ENCODE measurements at regions not wholly inside any gene's neighbourhood (a gene's known extent, or its start where the extent isn't known, plus 50 kb on each side); places are given as distances from the start of the nearest gene placed in this dataset.
A peak's percentile ranks its signal among the peaks of the same experiment; 100 is the strongest.

DNA sequence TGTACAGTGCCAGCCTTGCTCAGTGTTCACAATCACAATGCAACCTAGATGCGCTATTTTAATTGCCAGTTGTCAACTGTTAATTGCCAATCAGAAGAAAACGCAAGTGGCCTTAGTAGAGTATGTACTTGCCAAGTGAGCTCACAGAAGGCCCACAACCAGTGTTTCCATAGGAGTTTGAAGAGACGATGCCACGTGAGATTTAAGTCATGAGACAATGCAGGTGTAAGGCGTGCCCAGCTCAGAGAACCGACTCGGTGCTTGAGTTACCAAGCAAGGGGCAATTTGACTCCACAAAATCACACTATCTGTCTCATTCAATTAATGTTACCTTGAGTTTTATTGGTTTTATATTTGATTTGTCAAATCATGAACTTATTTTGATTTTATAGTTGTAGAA, 65.6 kb downstream of the TEX35 start:
- Mint-ChIP-seq H3K4me3 (no peak overlapping the region), H3K4me1 (peaks cover 0 to 2% (median 0%) of the 10 kb centered on the region in 3 donors), H3K27me3 (peaks cover 5% of the 10 kb centered on the region in 2 donors), H3K27ac (no peak overlapping the region), H3K36me3 (no peaks in the 10 kb centered on the region), H3K9me3 (no peaks in the 10 kb centered on the region)
- H3K4me3 ChIP-seq (ENCODE audit: control insufficient read depth in 1 of 2, extremely low read depth in 1 of 2, low read length in 1 of 2): no peak overlapping the region
- WGBS (ENCODE audit: insufficient coverage): 88% methylated on average over 4 of the region's 7 CpGs
- no peaks in the 10 kb centered on the region for H3K9me3 ChIP-seq
- ChIA-PET CTCF (no interaction called here), POLR2A (no interaction called here)
- H3K36me3 ChIP-seq (ENCODE audit: control insufficient read depth in 2 of 2, extremely low read depth in 1 of 2, insufficient read depth in 1 of 2, low read length in 1 of 2): no peaks in the 10 kb centered on the region
- DNase-seq (no peak), ATAC-seq (replicated peaks in 1 of 4) (no peak)
- H3K27ac ChIP-seq (ENCODE audit: low read length): no peak overlapping the region
- no peaks in the 10 kb centered on the region for H3K4me1 ChIP-seq (ENCODE audit: control insufficient read depth in 1 of 2, extremely low read depth in 1 of 2, insufficient read depth in 2 of 2, low read length in 2 of 2)
- peaks cover 0 to 15% of the 10 kb centered on the region in 2 experiments for H3K27me3 ChIP-seq (replicated peaks in 1 of 2; ENCODE audit: control insufficient read depth in 2 of 2, extremely low read depth in 1 of 2, insufficient read depth in 2 of 2, low read length in 1 of 2)

DNA sequence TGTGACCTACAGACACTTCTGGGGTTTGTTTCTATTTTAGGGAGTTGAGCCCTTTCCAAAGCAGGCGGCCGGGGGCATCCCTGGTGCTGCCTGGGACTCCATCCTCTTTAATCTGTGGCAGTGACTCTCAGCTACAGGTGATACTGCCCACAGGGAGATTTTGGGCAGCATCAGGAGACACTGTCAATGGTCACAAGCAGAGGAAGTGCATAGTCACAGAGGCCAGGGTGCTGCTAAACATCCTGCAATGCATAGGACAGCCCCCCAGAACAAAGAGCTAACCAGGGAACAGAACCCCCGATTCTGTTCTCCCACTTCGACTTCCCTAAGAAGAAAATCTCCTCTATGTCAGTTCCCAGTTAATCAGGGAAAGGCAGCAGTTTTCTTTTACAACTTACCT, 66.2 kb downstream of the TEX35 start:
- H3K36me3 ChIP-seq (ENCODE audit: control insufficient read depth in 2 of 2, extremely low read depth in 1 of 2, insufficient read depth in 1 of 2, low read length in 1 of 2): no peaks in the 10 kb centered on the region
- no peak overlapping the region for H3K27ac ChIP-seq (ENCODE audit: low read length)
- CTCF ChIA-PET: interaction anchor here in 1 of 2 donors (0.7 kb wide), 1 partner anchor 789 kb away, joined by 4 read pairs; no protein-coding TSS in a partner anchor
- no peaks in the 10 kb centered on the region for H3K9me3 ChIP-seq
- no peaks in the 10 kb centered on the region for H3K4me1 ChIP-seq (ENCODE audit: control insufficient read depth in 1 of 2, extremely low read depth in 1 of 2, insufficient read depth in 2 of 2, low read length in 2 of 2)
- Mint-ChIP-seq H3K9me3 (no peaks in the 10 kb centered on the region), H3K4me3 (no peak overlapping the region), H3K27ac (peak overlapping the region in 1 of 2 donors; percentile 16), H3K36me3 (no peaks in the 10 kb centered on the region), H3K27me3 (peaks cover 5% of the 10 kb centered on the region in 2 donors), H3K4me1 (peaks cover 0 to 2% (median 0%) of the 10 kb centered on the region in 3 donors)
- POLR2A ChIA-PET: no interaction called here
- 83% methylated on average over 2 of the region's 4 CpGs for WGBS (ENCODE audit: insufficient coverage)
- peaks cover 0 to 15% of the 10 kb centered on the region in 2 experiments for H3K27me3 ChIP-seq (replicated peaks in 1 of 2; ENCODE audit: control insufficient read depth in 2 of 2, extremely low read depth in 1 of 2, insufficient read depth in 2 of 2, low read length in 1 of 2)
- ATAC-seq (replicated peaks in 1 of 4): no peak
- H3K4me3 ChIP-seq (ENCODE audit: control insufficient read depth in 1 of 2, extremely low read depth in 1 of 2, low read length in 1 of 2): no peak overlapping the region
- DNase-seq: no peak

DNA sequence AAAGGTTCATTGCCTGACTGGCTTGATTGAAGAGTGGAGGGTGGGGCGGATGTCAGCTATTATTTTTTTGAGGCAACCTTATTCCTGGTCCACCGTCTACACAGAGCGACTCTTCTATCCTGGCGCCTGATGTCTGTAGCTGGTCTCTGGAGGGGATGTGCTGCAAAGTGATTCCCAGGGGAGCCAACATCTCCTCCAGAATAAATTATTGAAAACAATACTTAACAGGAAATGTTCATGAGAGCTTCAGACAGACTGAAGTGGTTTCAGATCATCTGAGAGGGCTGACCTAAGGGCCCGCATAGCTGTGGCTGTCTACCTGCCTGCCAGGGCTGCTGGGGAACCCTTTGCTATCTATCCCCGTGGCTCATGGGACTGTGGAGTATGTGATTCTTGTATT, 66.7 kb downstream of the TEX35 start:
- H3K27me3 Mint-ChIP-seq: peaks cover 5% of the 10 kb centered on the region in 2 donors
- H3K27me3 ChIP-seq (replicated peaks in 1 of 2; ENCODE audit: control insufficient read depth in 2 of 2, extremely low read depth in 1 of 2, insufficient read depth in 2 of 2, low read length in 1 of 2): peaks cover 0 to 15% of the 10 kb centered on the region in 2 experiments
- H3K27ac Mint-ChIP-seq: peak overlapping the region in 1 of 2 donors; percentile 16
- no peaks in the 10 kb centered on the region for H3K9me3 ChIP-seq
- H3K4me3 ChIP-seq (ENCODE audit: control insufficient read depth in 1 of 2, extremely low read depth in 1 of 2, low read length in 1 of 2): no peak overlapping the region
- ATAC-seq (replicated peaks in 1 of 4) (no peak), DNase-seq (no peak)
- H3K4me1 Mint-ChIP-seq: peaks cover 0 to 2% (median 0%) of the 10 kb centered on the region in 3 donors
- H3K36me3 ChIP-seq (ENCODE audit: control insufficient read depth in 2 of 2, extremely low read depth in 1 of 2, insufficient read depth in 1 of 2, low read length in 1 of 2): no peaks in the 10 kb centered on the region
- ChIA-PET CTCF (interaction anchor here in 1 of 2 donors (0.7 kb wide), 1 partner anchor 788 kb away, joined by 4 read pairs; no protein-coding TSS in a partner anchor), POLR2A (no interaction called here)
- no peaks in the 10 kb centered on the region for H3K4me1 ChIP-seq (ENCODE audit: control insufficient read depth in 1 of 2, extremely low read depth in 1 of 2, insufficient read depth in 2 of 2, low read length in 2 of 2)
- H3K27ac ChIP-seq (ENCODE audit: low read length): no peak overlapping the region
- no peaks in the 10 kb centered on the region for H3K9me3 Mint-ChIP-seq
- no peak overlapping the region for H3K4me3 Mint-ChIP-seq
- no CpG with 5 or more reads among the region's 6 CpGs for WGBS (ENCODE audit: insufficient coverage)
- no peaks in the 10 kb centered on the region for H3K36me3 Mint-ChIP-seq

DNA sequence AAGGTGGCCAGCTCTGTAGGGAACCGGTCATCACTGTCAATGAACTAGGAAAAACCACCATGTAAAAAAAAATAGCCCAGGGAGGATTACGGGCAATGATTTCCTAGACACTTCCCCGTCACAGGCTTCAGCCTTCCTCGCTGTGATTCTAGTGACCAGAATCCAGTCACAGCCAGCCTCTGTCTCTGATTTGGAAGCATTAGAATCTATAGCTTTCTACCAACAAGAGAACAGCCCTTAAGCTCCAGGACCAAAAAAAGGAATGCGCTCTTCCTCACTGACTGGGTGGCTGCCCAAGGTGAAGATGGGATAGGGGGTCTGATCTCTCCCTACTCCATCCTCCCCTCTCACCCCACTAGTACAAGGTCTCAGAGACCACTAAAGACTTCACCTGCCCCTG, 67.2 kb downstream of the TEX35 start:
- 89% methylated on average over 3 of the region's 5 CpGs for WGBS (ENCODE audit: insufficient coverage)
- DNase-seq (no peak), ATAC-seq (replicated peaks in 1 of 4) (no peak)
- H3K36me3 Mint-ChIP-seq: no peaks in the 10 kb centered on the region
- H3K4me3 Mint-ChIP-seq: no peak overlapping the region
- Histone ChIP-seq H3K9me3 (no peaks in the 10 kb centered on the region), H3K4me1 (ENCODE audit: control insufficient read depth in 1 of 2, extremely low read depth in 1 of 2, insufficient read depth in 2 of 2, low read length in 2 of 2) (no peaks in the 10 kb centered on the region), H3K4me3 (ENCODE audit: control insufficient read depth in 1 of 2, extremely low read depth in 1 of 2, low read length in 1 of 2) (no peak overlapping the region), H3K27ac (ENCODE audit: low read length) (no peak overlapping the region), H3K27me3 (replicated peaks in 1 of 2; ENCODE audit: control insufficient read depth in 2 of 2, extremely low read depth in 1 of 2, insufficient read depth in 2 of 2, low read length in 1 of 2) (peaks cover 0 to 15% of the 10 kb centered on the region in 2 experiments), H3K36me3 (ENCODE audit: control insufficient read depth in 2 of 2, extremely low read depth in 1 of 2, insufficient read depth in 1 of 2, low read length in 1 of 2) (no peaks in the 10 kb centered on the region)
- H3K4me1 Mint-ChIP-seq: peaks cover 0 to 2% (median 0%) of the 10 kb centered on the region in 3 donors
- no peak overlapping the region for H3K27ac Mint-ChIP-seq
- POLR2A ChIA-PET: no interaction called here
- H3K27me3 Mint-ChIP-seq: peaks cover 5% of the 10 kb centered on the region in 2 donors
- CTCF ChIA-PET: no interaction called here
- H3K9me3 Mint-ChIP-seq: no peaks in the 10 kb centered on the region

DNA sequence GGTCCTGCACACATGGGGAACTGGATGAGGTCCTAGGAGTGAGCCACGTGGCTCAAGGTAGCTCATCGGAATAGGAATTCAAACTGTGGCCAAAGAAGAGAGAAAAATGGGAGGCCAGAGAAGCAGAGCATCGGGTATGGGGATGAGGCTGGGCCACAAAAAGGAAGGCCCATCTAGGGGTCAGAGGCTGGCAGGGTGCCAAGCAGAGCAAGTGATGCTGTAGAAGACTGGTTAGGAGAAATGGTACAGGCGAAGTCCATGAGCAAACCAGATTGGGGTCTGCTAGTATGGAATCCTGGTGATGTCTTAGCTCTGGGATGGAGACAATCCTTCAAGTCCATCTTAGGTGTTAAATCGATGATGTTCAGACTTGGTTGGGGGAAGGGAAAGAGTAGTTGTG, 68.0 kb downstream of the TEX35 start:
- Histone ChIP-seq H3K4me3 (ENCODE audit: control insufficient read depth in 1 of 2, extremely low read depth in 1 of 2, low read length in 1 of 2) (no peak overlapping the region), H3K4me1 (ENCODE audit: control insufficient read depth in 1 of 2, extremely low read depth in 1 of 2, insufficient read depth in 2 of 2, low read length in 2 of 2) (no peaks in the 10 kb centered on the region), H3K9me3 (no peaks in the 10 kb centered on the region), H3K36me3 (ENCODE audit: control insufficient read depth in 2 of 2, extremely low read depth in 1 of 2, insufficient read depth in 1 of 2, low read length in 1 of 2) (no peaks in the 10 kb centered on the region), H3K27me3 (replicated peaks in 1 of 2; ENCODE audit: control insufficient read depth in 2 of 2, extremely low read depth in 1 of 2, insufficient read depth in 2 of 2, low read length in 1 of 2) (peaks cover 0 to 12% of the 10 kb centered on the region in 2 experiments), H3K27ac (ENCODE audit: low read length) (no peak overlapping the region)
- Mint-ChIP-seq H3K4me3 (no peak overlapping the region), H3K27ac (peak overlapping the region in 1 of 2 donors; percentile 0), H3K27me3 (peaks cover under 1 to 3% of the 10 kb centered on the region in 2 donors), H3K9me3 (no peaks in the 10 kb centered on the region), H3K4me1 (no peaks in the 10 kb centered on the region), H3K36me3 (no peaks in the 10 kb centered on the region)
- POLR2A ChIA-PET: no interaction called here
- DNase-seq (no peak), ATAC-seq (replicated peaks in 1 of 4) (no peak)
- CTCF ChIA-PET: no interaction called here
- WGBS (ENCODE audit: insufficient coverage): 66% methylated on average over 4 of the region's 5 CpGs

DNA sequence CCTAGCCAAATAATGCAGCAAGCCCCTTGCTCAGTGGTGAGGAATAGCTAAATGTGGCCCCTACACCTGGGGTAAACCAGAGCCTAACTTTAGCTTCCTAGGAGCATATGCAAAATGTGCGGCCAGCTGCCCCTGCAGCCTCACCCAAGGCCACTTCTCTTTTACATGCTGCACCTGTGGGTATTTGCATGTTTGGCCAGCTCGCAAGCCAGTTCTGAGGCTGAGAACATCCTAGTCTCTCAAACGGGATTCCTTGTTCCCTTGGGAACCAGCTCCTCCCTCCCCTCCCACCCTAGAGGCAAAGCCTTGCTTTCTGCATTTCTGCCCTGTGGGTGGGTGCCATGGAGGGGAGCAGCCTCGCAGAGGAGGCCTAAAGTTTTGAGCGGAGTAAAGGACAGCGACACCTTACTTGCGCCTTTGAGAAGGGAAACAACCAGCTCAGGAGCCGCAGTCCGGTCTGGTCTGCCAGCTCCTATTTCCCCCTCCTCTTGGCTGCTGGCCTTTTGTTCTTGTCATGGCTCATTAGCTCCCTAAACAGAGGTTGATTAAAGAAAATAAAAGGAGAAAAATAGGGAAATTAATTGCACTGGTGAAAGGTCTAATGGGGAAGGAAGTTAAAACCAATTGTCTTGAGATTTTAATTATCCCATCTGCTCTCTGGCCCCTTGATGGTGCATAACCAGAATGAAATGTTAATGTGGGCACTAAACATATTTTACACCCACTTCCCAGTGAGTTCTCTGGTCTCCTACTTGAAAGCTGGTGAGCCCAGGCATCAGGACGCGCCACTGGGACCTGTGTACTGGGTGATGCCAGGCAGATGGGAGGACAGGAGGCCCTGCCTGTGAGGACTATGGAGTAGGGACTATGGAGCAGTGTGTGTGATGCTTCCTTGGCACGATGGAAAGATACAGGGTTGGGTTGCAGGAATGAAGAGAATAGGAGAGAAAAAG, 68.7 kb downstream of the TEX35 start:
- POLR2A ChIA-PET: no interaction called here

More for the DNA sequence above, 68.7 kb downstream of the TEX35 start:
- WGBS (ENCODE audit: insufficient coverage): 89% methylated on average over 5 of the region's 12 CpGs
- Mint-ChIP-seq H3K4me1 (no peaks in the 10 kb centered on the region), H3K36me3 (no peaks in the 10 kb centered on the region), H3K4me3 (no peak overlapping the region), H3K9me3 (no peaks in the 10 kb centered on the region), H3K27me3 (peaks cover 0 to 3% of the 10 kb centered on the region in 2 donors), H3K27ac (peak overlapping the region in 1 of 2 donors; percentile 82)
- ATAC-seq (replicated peaks in 1 of 4) (no peak), DNase-seq (no peak)
- H3K27ac ChIP-seq (ENCODE audit: low read length): no peak overlapping the region
- no peaks in the 10 kb centered on the region for H3K9me3 ChIP-seq
- H3K4me1 ChIP-seq (ENCODE audit: control insufficient read depth in 1 of 2, extremely low read depth in 1 of 2, insufficient read depth in 2 of 2, low read length in 2 of 2): no peaks in the 10 kb centered on the region
- CTCF ChIA-PET: no interaction called here
- H3K36me3 ChIP-seq (ENCODE audit: control insufficient read depth in 2 of 2, extremely low read depth in 1 of 2, insufficient read depth in 1 of 2, low read length in 1 of 2): no peaks in the 10 kb centered on the region
- H3K27me3 ChIP-seq (replicated peaks in 1 of 2; ENCODE audit: control insufficient read depth in 2 of 2, extremely low read depth in 1 of 2, insufficient read depth in 2 of 2, low read length in 1 of 2): peaks cover 0 to 12% of the 10 kb centered on the region in 2 experiments
- H3K4me3 ChIP-seq (ENCODE audit: control insufficient read depth in 1 of 2, extremely low read depth in 1 of 2, low read length in 1 of 2): no peak overlapping the region

Measured in T-cell (primary cell).